WTC11 (cell line): ENCODE measurements at regions not wholly inside any gene's neighbourhood (a gene's known extent, or its start where the extent isn't known, plus 50 kb on each side); places are given as distances from the start of the nearest gene placed in this dataset.

ENCODE experiments used
- ATAC-seq: fragments of 200-7000 bp; cut with Tn5 transposase; 2 replicates; pipeline ENCODE4 v1.10.0; 2021; ENCODE audit warnings: mild to moderate bottlenecking, moderate library complexity
- CTCF ChIA-PET: fragments of 300-600 bp; sonication (Branson Sonifier 250); formaldehyde crosslinking; loops from one replicate; lab custom pipeline; 2021; ENCODE audit warnings: antibody characterized with exemption; lab: Charles Lee
- POLR2A ChIA-PET: fragments of 350-600 bp; sonication (Branson Sonifier 250); formaldehyde crosslinking; loops from one replicate; lab custom pipeline; 2021; ENCODE audit warnings: antibody characterized with exemption; lab: Charles Lee
- DNase-seq: peaks from one replicate; pipeline ENCODE4 v3.0.0; 2021; ENCODE audit warnings: low spot score
- H3K27ac Mint-ChIP-seq: 2 replicates; pipeline ENCODE4 v1.8.0; 2021; ENCODE audit warnings: mixed read lengths
- H3K27me3 Mint-ChIP-seq: 2 replicates; pipeline ENCODE4 v1.8.0; 2021; ENCODE audit warnings: low read depth, mild to moderate bottlenecking, moderate library complexity, mixed read lengths
- H3K36me3 Mint-ChIP-seq: 2 replicates; pipeline ENCODE4 v1.8.0; 2021; ENCODE audit warnings: mixed read lengths
- H3K4me1 Mint-ChIP-seq: 2 replicates; pipeline ENCODE4 v1.8.0; 2022; ENCODE audit warnings: mixed read lengths
- H3K4me3 Mint-ChIP-seq: 2 replicates; pipeline ENCODE4 v1.8.0; 2021; ENCODE audit warnings: mild to moderate bottlenecking, moderate library complexity, mixed read lengths
- H3K9me3 Mint-ChIP-seq: 2 replicates; pipeline ENCODE4 v1.8.0; 2021; ENCODE audit warnings: mixed read lengths
- ATF1 ChIP-seq: sonication (generic); formaldehyde crosslinking; IDR thresholded peaks from 2 replicates; pipeline ENCODE4 v1.8.1; 2023; ENCODE audit warnings: mild to moderate bottlenecking, moderate library complexity, missing genetic modification reagents
- CREM ChIP-seq: sonication (generic); formaldehyde crosslinking; IDR thresholded peaks from 2 replicates; pipeline ENCODE4 v1.8.1; 2022; ENCODE audit warnings: mild to moderate bottlenecking, missing genetic modification reagents, moderate library complexity
- EMX1 ChIP-seq: fragments of 250-450 bp; sonication (Bioruptor Pico); IDR thresholded peaks from 2 replicates; pipeline ENCODE4 v1.8.0; 2021; ENCODE audit warnings: mild to moderate bottlenecking
- FOXJ3 ChIP-seq: sonication (generic); formaldehyde crosslinking; IDR thresholded peaks from 2 replicates; pipeline ENCODE4 v1.9.0; 2021; ENCODE audit warnings: missing genetic modification reagents, mild to moderate bottlenecking, borderline replicate concordance
- FOXP1 ChIP-seq: sonication (generic); formaldehyde crosslinking; IDR thresholded peaks from 2 replicates; pipeline ENCODE4 v1.8.0; 2022; ENCODE audit warnings: missing genetic modification reagents, mild to moderate bottlenecking, moderate library complexity, borderline replicate concordance
- GTF2I ChIP-seq: fragments of 250-450 bp; sonication (Bioruptor Pico); conservative IDR thresholded peaks from 2 replicates; pipeline ENCODE4 v1.4.0; 2021; ENCODE audit warnings: mild to moderate bottlenecking
- HMGA2 ChIP-seq: fragments of 250-450 bp; sonication (Bioruptor Pico); IDR thresholded peaks from 2 replicates; pipeline ENCODE4 v1.4.0; 2021; ENCODE audit warnings: mild to moderate bottlenecking, moderate library complexity
- KAT7 ChIP-seq: sonication (generic); formaldehyde crosslinking; IDR thresholded peaks from 2 replicates; pipeline ENCODE4 v1.8.1; 2023; ENCODE audit warnings: missing genetic modification reagents, mild to moderate bottlenecking, borderline replicate concordance
- MXD4 ChIP-seq: fragments of 250-450 bp; sonication (Bioruptor Pico); IDR thresholded peaks from 2 replicates; pipeline ENCODE4 v1.8.0; 2021; ENCODE audit warnings: mild to moderate bottlenecking, moderate library complexity, borderline replicate concordance
- NFATC4 ChIP-seq: fragments of 250-450 bp; sonication (Bioruptor Pico); IDR thresholded peaks from 2 replicates; pipeline ENCODE4 v1.9.0; 2021; ENCODE audit warnings: mild to moderate bottlenecking
- NR2C2 ChIP-seq: sonication (generic); formaldehyde crosslinking; IDR thresholded peaks from 2 replicates; pipeline ENCODE4 v1.8.0; 2022; ENCODE audit warnings: mild to moderate bottlenecking, missing genetic modification reagents
- SMAD4 ChIP-seq: sonication (generic); formaldehyde crosslinking; IDR thresholded peaks from 2 replicates; pipeline ENCODE4 v1.8.0; 2022; ENCODE audit warnings: mild to moderate bottlenecking, missing genetic modification reagents
- TEAD1 ChIP-seq: sonication (generic); formaldehyde crosslinking; IDR thresholded peaks from 2 replicates; pipeline ENCODE4 v1.8.0; 2022; ENCODE audit warnings: mild to moderate bottlenecking, missing genetic modification reagents
- ZNF219 ChIP-seq: sonication (generic); formaldehyde crosslinking; IDR thresholded peaks from 2 replicates; pipeline ENCODE4 v1.8.0; 2023; ENCODE audit warnings: missing genetic modification reagents, mild to moderate bottlenecking, borderline replicate concordance
- ZNF317 ChIP-seq: sonication (generic); formaldehyde crosslinking; IDR thresholded peaks from 2 replicates; pipeline ENCODE4 v1.8.1; 2023; ENCODE audit warnings: low read depth, mild to moderate bottlenecking, moderate library complexity, missing genetic modification reagents, borderline replicate concordance
- ZNF396 ChIP-seq: fragments of 250-450 bp; sonication (Bioruptor Pico); IDR thresholded peaks from 2 replicates; pipeline ENCODE4 v1.8.0; 2021; ENCODE audit warnings: mild to moderate bottlenecking, moderate library complexity, borderline replicate concordance
- ZNF416 ChIP-seq: fragments of 250-450 bp; sonication (Bioruptor Pico); IDR thresholded peaks from 2 replicates; pipeline ENCODE4 v1.9.0; 2021; ENCODE audit warnings: mild to moderate bottlenecking, inconsistent platforms
- ZNF671 ChIP-seq: fragments of 250-450 bp; sonication (Bioruptor Pico); IDR thresholded peaks from 2 replicates; pipeline ENCODE4 v1.8.0; 2021; ENCODE audit warnings: mild to moderate bottlenecking
- TF ChIP-seq, protein P1 (sequence below): fragments of 250-450 bp; sonication (Bioruptor Pico); IDR thresholded peaks from 2 replicates; pipeline ENCODE4 v2.1.2; 2022; ENCODE audit warnings: mild to moderate bottlenecking, moderate library complexity
- TF ChIP-seq, protein P2 (sequence below): sonication (generic); formaldehyde crosslinking; IDR thresholded peaks from 2 replicates; pipeline ENCODE4 v1.8.1; 2023; ENCODE audit warnings: mild to moderate bottlenecking, missing genetic modification reagents
- TF ChIP-seq, protein P3 (sequence below): fragments of 250-450 bp; sonication (Bioruptor Pico); IDR thresholded peaks from 2 replicates; pipeline ENCODE4 v1.8.0; 2021; ENCODE audit warnings: mild to moderate bottlenecking
- TF ChIP-seq, protein P4 (sequence below): sonication (generic); formaldehyde crosslinking; conservative IDR thresholded peaks from 2 replicates; pipeline ENCODE4 v1.8.1; 2023; ENCODE audit warnings: mild to moderate bottlenecking, low read depth, missing genetic modification reagents, moderate library complexity
- TF ChIP-seq, protein P5 (sequence below): sonication (generic); formaldehyde crosslinking; IDR thresholded peaks from 2 replicates; pipeline ENCODE4 v1.8.1; 2023; ENCODE audit warnings: mild to moderate bottlenecking, missing genetic modification reagents, moderate library complexity
- TF ChIP-seq, protein P6 (sequence below): sonication (generic); formaldehyde crosslinking; IDR thresholded peaks from 2 replicates; pipeline ENCODE4 v1.8.1; 2022; ENCODE audit warnings: mild to moderate bottlenecking, missing genetic modification reagents, moderate library complexity, borderline replicate concordance

DNA sequence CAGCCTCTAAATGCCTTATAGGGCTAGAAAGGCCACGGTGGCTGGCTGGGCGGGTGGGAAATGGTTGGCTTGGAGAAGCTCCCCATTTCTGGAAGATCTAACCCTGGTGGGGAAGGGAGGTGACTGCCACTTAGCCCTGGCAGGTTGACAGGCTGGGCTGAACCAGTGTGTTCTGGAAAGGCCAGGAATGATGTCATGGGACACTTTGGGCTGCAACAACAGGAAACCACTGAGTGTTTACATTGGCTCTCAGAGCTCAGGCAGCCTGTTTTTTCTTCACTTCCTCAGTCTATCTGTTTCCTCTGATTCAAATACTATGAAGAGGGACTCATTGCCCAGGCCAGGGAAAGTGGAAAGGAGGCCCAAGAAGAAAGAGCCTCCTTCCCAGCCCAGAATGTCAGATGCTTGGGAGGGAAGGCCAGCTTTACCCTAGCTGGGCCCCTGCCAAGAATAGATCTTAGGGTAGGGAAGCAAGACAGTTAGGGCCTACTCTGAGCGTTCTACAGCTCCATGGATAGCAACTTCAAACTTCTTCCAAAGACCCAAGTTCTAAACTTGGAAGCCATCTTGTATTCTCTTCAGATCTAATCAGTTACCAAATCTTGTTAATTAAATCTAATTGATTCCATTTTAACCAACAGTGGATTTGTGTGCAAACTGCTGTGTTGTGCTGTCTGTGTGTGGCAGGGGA is 65.8 kb upstream of the MSN start:
- Mint-ChIP-seq H3K27ac (no peak overlapping the region), H3K4me1 (no peaks in the 10 kb centered on the region), H3K4me3 (no peak overlapping the region), H3K9me3 (no peaks in the 10 kb centered on the region), H3K27me3 (peaks cover 11% of the 10 kb centered on the region), H3K36me3 (no peaks in the 10 kb centered on the region)
- no peak for DNase-seq
- TF ChIP-seq GTF2I: no peak
- TF ChIP-seq, protein P1, sequence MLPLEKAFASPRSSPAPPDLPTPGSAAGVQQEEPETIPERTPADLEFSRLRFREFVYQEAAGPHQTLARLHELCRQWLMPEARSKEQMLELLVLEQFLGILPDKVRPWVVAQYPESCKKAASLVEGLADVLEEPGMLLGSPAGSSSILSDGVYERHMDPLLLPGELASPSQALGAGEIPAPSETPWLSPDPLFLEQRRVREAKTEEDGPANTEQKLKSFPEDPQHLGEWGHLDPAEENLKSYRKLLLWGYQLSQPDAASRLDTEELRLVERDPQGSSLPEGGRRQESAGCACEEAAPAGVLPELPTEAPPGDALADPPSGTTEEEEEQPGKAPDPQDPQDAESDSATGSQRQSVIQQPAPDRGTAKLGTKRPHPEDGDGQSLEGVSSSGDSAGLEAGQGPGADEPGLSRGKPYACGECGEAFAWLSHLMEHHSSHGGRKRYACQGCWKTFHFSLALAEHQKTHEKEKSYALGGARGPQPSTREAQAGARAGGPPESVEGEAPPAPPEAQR (CRISPR knock-in tag): no peak
- no peak for TF ChIP-seq HMGA2 (CRISPR knock-in tag)
- no peak for TF ChIP-seq ATF1 (CRISPR knock-in tag)
- TF ChIP-seq ZNF317 (CRISPR knock-in tag): no peak
- no peak for TF ChIP-seq NR2C2
- TF ChIP-seq, protein P2, sequence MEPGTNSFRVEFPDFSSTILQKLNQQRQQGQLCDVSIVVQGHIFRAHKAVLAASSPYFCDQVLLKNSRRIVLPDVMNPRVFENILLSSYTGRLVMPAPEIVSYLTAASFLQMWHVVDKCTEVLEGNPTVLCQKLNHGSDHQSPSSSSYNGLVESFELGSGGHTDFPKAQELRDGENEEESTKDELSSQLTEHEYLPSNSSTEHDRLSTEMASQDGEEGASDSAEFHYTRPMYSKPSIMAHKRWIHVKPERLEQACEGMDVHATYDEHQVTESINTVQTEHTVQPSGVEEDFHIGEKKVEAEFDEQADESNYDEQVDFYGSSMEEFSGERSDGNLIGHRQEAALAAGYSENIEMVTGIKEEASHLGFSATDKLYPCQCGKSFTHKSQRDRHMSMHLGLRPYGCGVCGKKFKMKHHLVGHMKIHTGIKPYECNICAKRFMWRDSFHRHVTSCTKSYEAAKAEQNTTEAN: no peak
- ChIA-PET CTCF (interaction anchor here (1.0 kb wide), 1 partner anchor 20 kb away, joined by 4 read pairs; no protein-coding TSS in a partner anchor), POLR2A (no interaction called here)
- no peak for ATAC-seq

DNA sequence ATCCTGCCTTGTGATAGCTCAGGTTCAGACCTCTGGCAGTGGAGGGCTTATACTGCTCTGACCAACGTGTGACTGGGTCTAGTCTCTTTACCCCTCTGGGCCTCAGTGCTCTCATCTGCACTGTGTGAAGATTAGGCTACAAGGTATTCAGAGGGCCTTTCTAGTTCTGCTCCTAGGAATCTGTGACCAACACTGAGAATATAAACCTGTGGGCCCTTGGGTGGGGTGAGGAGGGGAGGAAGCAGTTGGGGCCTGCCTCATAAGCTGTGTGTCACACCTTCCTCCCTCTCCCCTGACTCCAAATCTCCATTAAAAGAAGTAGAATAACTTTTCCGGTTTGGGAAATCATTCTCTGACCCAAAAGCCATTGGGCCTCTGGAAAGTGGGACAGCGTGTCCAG is 66.3 kb upstream of the MSN start:
- CTCF ChIA-PET: interaction anchor here (1.0 kb wide), 1 partner anchor 19 kb away, joined by 4 read pairs; no protein-coding TSS in a partner anchor

DNA sequence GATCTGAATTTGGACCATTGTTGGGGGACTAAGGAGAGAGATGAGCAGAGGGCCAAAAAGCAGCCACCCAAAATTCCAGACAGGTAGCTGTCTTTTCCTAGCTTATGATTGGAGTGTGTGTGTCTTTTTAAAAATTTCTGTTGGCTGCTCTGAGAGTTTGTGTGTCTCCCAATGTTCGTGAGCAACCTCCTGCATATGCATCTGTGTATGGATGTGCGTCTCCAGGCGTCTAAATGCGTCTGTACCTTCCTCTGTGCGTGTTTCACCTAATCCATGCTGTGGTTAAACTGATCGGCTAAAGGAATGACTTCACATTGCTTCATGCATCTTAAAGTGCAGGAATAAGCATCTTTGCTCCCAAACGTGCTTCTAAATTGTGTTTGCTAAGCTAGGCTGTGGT is 65.5 kb upstream of the LAS1L start:
- POLR2A ChIA-PET: no interaction called here
- peaks cover 7% of the 10 kb centered on the region for H3K27me3 Mint-ChIP-seq
- TF ChIP-seq KAT7 (CRISPR knock-in tag) (no peak), SMAD4 (CRISPR knock-in tag) (no peak), TEAD1 (no peak), ZNF416 (no peak), HMGA2 (CRISPR knock-in tag) (no peak), ZNF219 (CRISPR knock-in tag) (no peak), CREM (CRISPR knock-in tag) (no peak), EMX1 (CRISPR knock-in tag) (no peak), ZNF671 (CRISPR knock-in tag) (no peak)
- TF ChIP-seq, protein P3, sequence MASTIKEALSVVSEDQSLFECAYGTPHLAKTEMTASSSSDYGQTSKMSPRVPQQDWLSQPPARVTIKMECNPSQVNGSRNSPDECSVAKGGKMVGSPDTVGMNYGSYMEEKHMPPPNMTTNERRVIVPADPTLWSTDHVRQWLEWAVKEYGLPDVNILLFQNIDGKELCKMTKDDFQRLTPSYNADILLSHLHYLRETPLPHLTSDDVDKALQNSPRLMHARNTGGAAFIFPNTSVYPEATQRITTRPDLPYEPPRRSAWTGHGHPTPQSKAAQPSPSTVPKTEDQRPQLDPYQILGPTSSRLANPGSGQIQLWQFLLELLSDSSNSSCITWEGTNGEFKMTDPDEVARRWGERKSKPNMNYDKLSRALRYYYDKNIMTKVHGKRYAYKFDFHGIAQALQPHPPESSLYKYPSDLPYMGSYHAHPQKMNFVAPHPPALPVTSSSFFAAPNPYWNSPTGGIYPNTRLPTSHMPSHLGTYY (CRISPR knock-in tag): no peak
- TF ChIP-seq, protein P4, sequence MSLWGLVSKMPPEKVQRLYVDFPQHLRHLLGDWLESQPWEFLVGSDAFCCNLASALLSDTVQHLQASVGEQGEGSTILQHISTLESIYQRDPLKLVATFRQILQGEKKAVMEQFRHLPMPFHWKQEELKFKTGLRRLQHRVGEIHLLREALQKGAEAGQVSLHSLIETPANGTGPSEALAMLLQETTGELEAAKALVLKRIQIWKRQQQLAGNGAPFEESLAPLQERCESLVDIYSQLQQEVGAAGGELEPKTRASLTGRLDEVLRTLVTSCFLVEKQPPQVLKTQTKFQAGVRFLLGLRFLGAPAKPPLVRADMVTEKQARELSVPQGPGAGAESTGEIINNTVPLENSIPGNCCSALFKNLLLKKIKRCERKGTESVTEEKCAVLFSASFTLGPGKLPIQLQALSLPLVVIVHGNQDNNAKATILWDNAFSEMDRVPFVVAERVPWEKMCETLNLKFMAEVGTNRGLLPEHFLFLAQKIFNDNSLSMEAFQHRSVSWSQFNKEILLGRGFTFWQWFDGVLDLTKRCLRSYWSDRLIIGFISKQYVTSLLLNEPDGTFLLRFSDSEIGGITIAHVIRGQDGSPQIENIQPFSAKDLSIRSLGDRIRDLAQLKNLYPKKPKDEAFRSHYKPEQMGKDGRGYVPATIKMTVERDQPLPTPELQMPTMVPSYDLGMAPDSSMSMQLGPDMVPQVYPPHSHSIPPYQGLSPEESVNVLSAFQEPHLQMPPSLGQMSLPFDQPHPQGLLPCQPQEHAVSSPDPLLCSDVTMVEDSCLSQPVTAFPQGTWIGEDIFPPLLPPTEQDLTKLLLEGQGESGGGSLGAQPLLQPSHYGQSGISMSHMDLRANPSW: no peak
- TF ChIP-seq, protein P5, sequence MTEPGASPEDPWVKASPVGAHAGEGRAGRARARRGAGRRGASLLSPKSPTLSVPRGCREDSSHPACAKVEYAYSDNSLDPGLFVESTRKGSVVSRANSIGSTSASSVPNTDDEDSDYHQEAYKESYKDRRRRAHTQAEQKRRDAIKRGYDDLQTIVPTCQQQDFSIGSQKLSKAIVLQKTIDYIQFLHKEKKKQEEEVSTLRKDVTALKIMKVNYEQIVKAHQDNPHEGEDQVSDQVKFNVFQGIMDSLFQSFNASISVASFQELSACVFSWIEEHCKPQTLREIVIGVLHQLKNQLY (CRISPR knock-in tag): no peak

More for the DNA sequence above, 66.3 kb upstream of the MSN start:
- Mint-ChIP-seq H3K27me3 (peaks cover 11% of the 10 kb centered on the region), H3K27ac (no peak overlapping the region), H3K4me1 (no peaks in the 10 kb centered on the region), H3K9me3 (no peaks in the 10 kb centered on the region), H3K36me3 (no peaks in the 10 kb centered on the region), H3K4me3 (no peak overlapping the region)
- ATAC-seq: no peak
- DNase-seq: no peak
- TF ChIP-seq FOXJ3 (CRISPR knock-in tag): no peak
- no peak for TF ChIP-seq ZNF396 (CRISPR knock-in tag)
- TF ChIP-seq, protein P3 (CRISPR knock-in tag): no peak
- no peak for TF ChIP-seq MXD4 (CRISPR knock-in tag)
- no peak for TF ChIP-seq NFATC4 (CRISPR knock-in tag)
- TF ChIP-seq, protein P6, sequence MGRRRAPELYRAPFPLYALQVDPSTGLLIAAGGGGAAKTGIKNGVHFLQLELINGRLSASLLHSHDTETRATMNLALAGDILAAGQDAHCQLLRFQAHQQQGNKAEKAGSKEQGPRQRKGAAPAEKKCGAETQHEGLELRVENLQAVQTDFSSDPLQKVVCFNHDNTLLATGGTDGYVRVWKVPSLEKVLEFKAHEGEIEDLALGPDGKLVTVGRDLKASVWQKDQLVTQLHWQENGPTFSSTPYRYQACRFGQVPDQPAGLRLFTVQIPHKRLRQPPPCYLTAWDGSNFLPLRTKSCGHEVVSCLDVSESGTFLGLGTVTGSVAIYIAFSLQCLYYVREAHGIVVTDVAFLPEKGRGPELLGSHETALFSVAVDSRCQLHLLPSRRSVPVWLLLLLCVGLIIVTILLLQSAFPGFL (CRISPR knock-in tag): no peak
- no peak for TF ChIP-seq FOXP1 (CRISPR knock-in tag)
- TF ChIP-seq ZNF317 (CRISPR knock-in tag): no peak
- POLR2A ChIA-PET: no interaction called here

More for the DNA sequence above, 65.5 kb upstream of the LAS1L start:
- DNase-seq (no peak), ATAC-seq (no peak)
- no peaks in the 10 kb centered on the region for H3K9me3 Mint-ChIP-seq
- no peak overlapping the region for H3K27ac Mint-ChIP-seq
- no peak overlapping the region for H3K4me3 Mint-ChIP-seq
- CTCF ChIA-PET: interaction anchor here (1.3 kb wide), 1 partner anchor 9 kb away, joined by 3 read pairs; no protein-coding TSS in a partner anchor
- no peaks in the 10 kb centered on the region for H3K36me3 Mint-ChIP-seq
- H3K4me1 Mint-ChIP-seq: peaks cover 4% of the 10 kb centered on the region; the same call in 1 of the 2 replicates
